ENCODE measurements at regions not wholly inside any gene's neighbourhood (a gene's known extent, or its start where the extent isn't known, plus 50 kb on each side); places are given as distances from the start of the nearest gene placed in this dataset.

DNA sequence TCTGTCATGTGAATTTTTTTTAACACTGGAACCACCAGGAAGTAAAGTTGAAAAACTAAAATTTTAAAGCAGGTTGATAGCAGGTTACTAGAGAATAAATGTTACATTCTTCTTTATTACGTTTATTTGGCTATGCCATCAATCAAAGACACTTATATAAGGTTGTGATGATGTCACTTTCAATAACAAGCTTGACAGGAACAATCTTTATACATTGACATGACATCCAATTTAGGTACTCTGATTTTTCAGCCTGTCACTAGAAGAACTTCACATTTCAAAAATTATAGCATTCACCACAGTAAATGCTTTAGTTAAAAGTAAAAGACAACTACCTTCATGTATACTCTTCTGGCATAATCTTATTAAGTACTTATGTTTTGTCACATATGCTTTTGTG lies 696.8 kb upstream of the NCAM2 start:
- no peak for FAIRE-seq

DNA sequence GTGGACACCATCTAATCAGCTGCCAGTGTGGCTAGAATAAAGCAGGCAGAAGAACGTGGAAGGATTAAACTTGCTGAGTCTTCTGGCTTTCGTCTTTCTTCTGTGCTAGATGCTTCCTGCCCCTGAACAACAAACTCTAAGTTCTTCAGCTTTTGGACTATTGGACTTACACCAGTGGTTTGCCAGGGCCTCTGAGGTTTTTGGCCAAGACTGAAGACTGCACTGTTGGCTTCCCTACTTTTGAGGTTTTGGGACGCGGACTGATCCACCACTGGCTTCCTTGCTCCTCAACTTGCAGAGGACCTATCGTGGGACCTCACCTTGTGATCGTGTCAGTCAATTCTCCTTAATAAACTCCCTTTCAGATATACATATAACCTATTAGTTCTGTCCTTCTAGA lies 696.1 kb upstream of the NCAM2 start:
- FAIRE-seq, result no peak

DNA sequence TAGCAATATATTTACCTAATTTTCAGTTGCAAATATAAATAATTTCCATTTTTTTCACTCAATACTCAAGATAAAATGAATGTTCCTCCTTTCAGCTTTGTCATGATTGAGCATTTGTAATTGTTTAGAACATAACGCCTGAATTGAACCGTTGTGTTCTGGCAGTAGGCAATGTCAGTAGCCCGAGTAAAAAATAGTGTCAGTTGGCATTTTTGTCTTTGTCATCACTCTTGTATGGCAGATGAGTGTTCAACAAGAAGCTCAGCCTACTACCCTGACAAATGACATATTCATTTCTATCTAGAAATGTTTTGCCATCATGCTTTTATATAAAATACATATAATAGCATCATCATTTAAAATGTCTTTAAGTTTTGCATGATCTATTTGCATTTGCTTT lies 691.4 kb upstream of the NCAM2 start:
- no peak for FAIRE-seq

DNA sequence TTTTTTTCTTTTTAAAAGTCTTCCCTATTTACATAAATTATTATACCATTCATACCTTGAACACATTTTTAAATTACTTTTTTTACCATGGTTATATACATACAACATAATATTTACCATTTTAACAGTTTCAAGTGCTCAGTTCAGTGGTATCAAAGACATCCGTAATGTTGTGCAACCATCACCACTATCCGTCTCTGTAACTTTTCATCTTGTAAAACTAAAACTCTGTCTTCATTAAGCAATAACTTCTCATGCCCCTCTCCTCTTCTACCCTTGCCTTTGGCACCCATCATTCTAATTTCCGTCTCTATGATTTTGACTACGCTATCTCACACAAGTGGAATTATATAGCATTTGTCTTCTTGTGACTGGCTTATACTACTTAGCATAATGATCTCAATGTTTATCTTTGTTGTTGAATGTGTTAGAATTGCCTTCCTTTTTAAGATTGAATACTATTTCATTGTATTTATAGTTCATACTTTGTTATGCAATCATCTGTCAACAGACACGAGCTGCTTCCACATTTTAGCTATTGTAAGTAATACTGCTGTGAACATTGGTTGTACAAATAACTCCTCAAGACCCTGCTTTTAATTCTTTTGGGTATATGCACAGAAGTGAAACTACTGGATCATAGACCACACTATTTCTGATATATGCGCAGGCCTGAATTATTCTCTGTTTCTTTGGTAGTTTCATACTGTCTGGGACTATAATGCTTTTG lies 689.5 kb upstream of the NCAM2 start:
- FAIRE-seq, result no peak

DNA sequence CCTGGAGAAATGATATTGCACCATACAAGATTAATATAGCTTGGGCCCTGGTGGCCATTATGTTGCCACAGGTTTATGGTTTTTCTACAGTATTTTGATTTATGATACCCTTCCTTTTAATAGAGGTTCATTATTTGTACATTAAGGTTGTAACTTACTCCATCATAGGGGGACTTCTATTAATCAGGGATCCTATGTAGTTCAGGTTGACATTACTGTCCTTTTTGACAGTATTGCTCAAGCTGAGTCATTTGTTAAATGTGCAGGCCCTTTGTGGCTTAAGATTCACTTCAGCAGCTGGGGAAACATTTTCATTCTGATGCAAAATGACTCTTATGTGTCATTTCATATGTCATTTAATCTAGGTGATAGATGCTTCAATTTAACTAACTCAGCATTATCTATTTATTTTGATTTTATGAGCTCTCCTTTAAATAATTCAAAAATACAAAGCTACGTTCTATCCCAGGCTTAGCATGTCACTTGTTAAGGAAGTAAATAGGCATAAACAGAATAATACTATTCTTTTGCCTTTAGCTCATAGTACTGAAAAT lies 686.9 kb upstream of the NCAM2 start:
- FAIRE-seq, result no peak

DNA sequence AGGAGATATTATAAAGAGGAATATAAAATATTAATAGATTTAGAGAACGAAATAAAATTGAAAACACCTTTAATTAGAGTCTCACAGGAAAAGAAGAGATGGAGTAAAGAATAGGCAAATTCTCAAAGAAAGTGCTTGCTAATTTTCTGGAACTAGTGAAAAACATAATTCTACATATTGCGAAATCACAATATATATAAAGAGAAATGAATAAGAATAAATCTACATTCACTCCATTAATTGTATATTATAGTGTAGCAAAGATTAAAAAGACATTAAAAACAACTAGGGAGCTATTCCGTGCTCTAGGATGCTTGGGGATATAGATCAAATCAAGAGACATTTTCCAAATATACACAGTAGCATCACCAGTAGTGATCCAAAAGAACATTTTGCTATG lies 685.2 kb upstream of the NCAM2 start:
- no peak for FAIRE-seq

DNA sequence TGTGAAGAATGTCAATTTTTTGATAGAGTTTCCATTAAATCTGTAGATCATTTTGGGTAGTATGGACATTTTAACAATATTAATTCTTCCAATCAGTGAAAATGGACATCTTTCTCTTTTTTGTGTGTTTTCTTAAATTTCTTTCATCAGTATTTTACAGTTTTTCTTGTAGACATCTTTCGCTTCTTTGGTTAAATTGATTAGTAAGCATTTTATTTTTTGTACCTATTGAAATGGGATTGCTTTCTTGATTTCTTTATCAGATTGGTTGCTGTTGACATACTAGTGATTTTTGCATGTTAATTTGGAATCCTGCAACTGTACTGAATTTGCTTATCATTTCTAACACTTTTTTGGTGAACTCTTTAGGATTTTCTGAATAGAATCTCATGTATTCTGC lies 683.2 kb upstream of the NCAM2 start:
- FAIRE-seq, result no peak

DNA sequence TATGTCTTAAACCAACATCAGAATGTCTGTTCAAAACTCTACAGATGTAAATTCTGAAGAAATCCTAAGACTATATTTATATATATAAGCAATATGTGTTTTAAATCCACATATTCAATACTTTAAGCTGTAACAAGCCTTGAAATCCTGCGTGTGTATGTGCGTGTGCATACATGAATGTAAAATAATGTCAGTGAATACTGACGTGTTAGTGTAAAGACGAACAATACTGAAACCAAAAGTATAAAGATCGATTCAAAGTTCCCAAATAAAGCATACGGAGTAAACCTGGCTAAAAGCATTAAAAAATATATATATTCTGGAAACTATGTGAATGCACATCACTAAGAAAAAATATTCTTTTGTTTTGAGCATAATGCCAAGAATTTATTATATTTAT lies 668.6 kb upstream of the NCAM2 start:
- FAIRE-seq, result no peak

DNA sequence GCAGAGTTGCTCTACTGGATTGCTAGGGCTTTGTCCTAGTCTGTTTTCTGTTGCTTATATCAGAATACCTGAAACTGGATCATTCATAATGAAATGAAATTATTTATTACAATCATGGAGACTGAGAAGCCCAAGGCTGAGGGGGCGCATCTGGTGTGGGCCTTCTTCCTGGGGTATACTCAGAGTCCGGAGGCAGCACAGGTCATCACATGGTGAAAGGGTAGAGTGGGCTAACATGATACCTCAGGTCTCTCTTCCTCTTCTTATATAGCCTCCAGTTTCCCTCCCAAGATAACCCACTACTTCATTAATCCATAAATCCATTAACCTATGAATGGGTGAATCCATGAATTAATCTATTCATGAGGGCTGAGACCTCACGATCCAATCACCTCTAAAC lies 667.6 kb upstream of the NCAM2 start:
- no peak for FAIRE-seq

DNA sequence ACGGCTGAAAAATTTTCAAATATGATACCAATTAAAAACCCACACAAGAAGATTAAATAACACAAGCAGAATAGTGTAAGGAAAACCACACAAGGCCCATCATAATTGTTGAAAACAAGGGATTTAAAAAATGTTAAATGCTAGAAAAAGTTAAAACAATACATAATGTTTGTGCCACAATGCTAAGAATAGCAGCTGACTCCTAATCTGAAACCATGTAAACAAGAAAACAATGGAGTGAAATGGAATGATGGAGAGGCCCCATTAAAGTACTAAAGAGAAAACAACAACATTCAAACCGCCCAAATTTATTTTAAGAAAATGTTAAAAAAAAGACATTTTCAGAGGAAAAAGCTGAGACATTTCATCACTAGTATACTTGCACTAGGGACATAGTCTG lies 663.6 kb upstream of the NCAM2 start:
- no peak for FAIRE-seq

DNA sequence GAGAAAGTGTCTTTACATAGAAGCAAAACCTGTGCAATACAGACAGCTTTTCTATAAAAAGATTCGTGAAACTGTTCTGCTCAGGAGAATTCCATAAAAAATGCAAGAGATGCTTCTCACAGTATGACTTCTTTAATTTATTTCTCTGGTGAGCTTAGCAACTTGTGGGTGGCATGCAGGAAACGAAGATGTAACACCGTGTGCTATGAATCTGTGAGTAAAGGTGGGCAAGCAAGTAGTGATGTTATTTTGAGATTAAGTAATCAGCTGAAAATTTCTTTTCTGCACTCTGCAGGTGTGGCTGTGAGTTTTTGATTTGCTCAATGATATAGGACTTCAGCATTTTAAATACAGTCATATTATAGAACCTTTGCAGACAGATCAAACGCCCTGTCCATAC lies 656.8 kb upstream of the NCAM2 start:
- no peak for FAIRE-seq

DNA sequence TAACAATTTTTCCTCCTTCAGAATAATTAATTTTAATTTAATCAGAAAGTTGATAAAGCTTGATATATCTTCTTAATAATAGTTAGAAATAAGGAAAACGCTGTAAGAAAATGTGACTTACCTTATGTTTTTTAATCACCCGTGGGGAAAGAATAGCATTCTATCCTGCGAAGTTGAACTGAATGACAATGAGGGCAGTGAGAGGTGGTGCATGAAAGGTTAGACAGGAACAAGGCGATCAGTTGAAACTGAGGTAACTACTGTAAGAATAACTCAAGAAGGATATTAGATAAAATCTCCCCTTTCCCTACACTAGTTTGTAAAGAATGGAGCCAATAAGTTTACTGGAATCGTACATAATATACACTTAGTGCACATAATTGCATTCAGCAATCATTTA lies 655.0 kb upstream of the NCAM2 start:
- no peak for FAIRE-seq

DNA sequence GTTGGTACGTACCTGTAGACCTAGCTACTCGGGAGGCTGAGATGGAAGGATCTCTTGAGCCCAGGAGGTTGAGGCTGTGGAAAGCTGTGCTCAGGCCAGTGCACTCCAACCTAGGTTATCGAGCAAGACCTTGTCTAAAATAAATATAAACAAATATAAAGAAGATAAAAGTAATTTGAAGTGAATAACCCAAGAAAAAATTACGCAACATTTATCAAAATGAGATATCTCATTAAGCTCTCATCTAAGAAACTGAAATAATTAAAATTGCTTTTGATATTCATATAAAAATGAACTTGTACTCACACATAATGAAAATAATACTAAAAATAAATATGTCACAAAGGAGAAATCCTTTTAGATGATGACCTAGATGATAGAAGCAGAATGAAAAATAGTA lies 647.1 kb upstream of the NCAM2 start:
- FAIRE-seq, result peak; percentile 44

DNA sequence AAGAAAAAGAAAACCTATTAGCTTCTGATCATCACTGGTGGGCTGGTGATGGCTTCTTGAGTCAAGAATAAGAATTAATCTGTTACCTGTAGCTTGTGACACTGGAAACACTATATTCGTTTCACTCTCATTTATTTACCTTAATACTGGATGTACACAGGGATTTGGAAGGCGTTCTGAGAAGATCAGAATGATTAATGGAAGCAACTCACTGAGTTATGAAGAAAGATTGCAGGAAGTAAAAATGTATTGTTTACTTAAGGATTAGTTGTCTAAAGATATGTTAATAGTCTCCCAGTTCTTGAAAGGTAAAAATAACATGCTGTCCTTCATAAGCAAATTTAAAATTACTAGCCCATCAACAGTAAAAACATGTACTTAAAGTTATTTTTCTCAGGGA lies 644.9 kb upstream of the NCAM2 start:
- no peak for FAIRE-seq

DNA sequence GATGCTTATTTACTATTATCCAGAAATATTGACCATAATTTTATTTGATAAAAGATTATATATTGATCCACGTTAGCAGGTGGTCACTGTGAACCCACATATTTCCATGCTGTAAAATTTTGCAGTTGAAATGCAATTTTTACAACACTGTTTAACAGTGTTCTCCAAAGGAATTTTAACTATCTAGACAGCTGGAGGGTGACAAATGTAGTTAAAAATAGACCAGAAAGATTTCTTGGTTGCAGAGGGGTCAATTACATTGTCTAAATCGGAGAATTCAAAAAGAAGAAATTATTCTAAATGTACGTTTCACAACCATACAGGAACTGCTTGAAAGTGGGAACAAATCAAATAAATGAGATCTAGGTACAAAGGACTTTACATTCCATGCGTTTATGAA lies 625.2 kb upstream of the NCAM2 start:
- FAIRE-seq, result no peak

DNA sequence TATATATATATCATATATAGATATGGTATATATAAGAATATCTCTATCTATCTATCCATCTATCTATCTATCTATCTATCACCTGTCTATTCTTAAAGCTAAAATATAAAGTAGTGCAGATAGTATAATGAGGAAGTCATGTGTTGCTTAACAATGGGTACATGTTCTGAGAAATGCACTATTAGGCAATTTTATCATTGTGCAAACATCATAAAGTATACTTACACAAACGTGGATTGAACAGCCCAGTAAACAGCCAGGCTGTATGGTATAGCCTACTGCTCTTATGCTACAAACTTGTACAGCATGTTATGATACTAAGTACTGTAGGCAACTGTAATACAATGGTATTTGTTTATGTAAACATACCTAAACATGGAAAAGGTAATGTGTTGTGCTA lies 621.0 kb upstream of the NCAM2 start:
- no peak for FAIRE-seq

DNA sequence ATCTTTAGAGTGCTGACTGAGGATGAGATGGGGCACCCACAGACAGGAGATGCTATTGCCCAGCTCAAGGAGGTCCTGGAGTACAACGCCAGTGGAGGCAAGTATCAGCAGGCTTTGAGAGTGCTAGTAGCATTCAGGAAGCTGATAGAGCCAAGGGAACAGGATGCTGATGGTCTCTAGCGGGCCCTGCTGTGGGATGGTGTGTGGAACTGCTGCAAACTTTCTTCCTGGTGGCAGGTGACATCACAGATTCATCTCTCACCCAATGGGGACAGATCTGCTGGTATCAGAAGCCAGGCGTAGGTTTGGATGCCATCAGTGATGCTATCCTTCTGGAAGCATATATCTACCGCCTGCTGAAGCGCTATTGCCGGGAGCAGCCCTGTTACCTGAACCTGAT lies 609.8 kb upstream of the NCAM2 start:
- FAIRE-seq, result no peak

DNA sequence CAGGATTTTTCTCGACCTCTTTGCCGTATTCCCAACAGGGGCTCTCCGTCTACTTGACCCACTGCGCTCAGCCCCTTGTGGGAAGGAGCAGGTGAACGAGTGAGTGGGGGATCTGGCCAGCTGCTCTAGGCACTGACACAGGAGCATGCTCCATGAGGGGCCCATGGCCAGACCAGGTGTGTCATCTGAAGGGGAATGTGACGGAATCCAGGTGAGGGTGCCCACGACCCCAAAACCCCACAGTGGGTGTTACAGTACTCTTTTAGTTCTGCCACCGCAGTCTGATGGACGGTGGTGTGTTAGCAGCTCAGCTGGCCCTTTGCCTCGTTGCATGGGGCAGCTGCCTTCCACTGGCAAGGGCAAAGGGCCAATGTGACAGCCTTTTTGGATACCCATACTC lies 601.4 kb upstream of the NCAM2 start:
- no peak for FAIRE-seq

DNA sequence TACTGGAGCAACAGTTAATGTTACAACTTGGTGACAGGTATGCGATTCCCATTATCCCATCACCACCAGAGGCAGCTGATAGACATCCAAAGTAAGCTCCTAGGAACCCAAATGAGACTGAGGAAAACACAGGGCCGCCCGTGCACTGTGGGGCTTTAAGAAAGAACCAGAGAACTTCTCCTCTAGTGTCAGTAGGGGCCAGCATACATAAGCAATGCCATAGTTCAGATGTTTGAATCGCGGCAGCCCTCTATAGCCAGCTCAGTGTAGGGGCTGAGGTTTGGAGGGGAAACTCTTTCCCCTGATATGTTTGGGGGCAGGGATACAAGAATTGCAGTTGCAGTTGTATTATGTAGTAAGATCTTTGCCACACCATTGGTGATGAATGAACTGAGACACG lies 593.3 kb upstream of the NCAM2 start:
- FAIRE-seq, result no peak

DNA sequence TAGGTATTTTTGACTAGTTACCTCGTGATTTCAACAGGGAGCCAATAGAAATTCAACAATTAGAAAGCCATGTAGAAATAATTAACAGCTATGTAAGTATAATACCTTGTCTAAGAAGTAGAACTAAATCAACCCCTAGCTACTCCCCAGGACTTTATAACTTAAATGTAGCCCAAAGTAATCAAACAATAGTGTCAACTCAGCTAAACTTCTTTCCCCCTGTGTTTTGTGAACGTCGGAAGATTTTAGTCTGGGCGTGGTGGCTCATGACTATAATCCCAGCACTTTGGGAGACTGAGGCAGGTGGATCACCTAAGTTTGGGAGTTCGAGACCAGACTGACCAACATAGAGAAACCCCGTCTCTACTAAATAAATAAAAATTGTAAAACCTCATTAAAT lies 579.9 kb upstream of the NCAM2 start:
- no peak for FAIRE-seq

DNA sequence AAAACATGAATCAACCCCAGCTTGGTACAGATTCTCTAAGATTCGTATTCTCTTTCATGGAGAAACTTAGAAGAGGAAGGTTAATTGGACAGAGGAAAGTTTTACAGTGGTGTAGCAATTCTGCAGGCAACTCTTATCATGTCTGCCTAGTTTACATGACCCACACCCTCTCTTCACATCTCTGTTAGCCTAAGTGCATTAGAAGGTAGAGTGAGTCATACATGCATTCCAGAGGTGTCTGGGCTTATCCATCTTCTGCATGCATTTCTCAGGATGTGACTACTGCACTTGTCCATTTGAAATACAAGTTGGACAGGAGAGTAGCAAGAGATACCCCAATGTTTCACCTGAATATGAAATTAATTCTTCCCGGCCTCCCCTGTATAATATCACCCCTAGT lies 578.4 kb upstream of the NCAM2 start:
- no peak for FAIRE-seq

DNA sequence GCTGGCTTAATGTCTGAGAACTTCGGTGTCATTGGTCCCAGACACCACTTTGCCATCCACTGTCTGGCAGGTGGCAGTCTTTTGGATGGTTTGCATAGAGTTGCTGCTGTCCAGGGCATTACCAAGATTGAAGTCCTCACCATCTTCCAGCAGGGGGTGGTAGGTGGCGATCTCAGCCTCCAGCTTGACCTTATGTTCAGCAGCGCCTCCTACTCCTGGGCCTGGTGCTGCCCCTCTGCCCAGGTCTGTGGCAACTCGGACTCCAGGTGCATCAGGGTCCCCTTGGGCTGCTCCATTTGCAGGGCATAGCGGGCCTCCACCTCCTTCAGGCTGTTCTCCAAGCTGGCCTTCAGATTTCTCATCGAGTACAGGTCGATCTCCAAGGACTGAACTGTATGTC lies 573.3 kb upstream of the NCAM2 start:
- FAIRE-seq, result no peak

DNA sequence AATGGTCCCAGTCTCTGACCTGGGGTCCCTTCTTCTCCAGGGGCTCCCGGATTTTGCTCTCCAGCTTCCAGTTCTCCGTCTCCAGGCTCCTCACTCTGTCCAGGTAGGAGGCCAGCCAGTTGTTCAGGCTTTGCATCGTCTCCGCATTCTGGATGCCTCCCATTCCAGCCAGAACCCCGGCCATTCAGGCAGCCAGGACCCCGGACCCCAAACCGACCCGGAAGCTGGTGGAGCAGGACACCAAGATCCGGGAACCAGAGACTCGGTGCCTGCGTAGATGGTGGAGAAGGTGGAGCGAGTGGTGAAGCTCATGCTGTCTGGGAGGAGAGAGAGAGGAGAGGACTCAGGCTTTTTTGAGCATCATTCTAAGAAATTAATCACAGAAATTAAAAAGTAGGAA lies 572.4 kb upstream of the NCAM2 start:
- no peak for FAIRE-seq

DNA sequence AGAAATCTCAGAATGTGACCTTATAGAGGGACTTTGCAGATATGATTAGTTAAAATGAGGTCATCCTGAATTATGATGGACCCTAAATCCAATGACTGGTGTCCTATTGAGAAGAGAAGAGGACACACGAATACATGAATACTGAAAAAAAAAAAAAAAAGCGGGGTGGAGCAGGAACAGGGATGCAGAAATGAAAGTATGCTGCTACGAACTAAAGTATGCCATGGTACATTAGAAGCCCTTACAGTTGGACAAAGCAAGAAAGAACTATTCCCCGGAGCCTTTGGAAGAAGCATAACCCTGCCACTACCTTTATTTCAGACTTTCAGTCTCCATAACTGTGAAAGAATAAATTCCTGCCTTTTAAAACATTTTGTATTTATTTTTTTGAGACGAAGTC lies 557.9 kb upstream of the NCAM2 start:
- no peak for FAIRE-seq

DNA sequence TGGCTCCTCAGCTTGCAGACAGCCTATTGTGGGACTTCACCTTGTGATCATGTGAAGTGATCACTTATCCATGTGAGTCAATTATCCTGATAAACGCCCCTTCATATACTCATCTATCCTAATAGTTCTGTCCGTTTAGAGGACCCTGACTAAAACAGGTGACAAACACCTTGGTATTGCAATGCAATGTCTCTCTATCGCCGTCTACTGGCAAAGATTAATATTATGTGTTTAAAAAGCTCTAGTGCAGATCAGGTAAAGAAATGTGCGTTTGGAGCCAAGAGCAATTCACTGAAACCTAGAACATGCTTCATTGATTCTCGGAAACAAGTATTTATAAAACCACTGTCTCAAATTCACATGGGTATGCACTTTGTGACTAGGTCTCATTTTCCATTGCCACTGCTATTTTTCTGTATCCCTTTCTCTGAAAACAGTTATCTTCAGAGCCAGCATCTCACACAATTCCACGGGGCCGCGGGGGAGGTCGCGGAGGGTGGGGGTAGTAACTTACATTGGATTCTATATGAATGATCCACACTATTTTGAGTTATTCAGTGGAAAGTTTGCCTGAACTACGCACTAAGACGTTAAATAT lies 554.6 kb upstream of the NCAM2 start:
- FAIRE-seq, result no peak
